Femur (tissue), 1 donor: ENCODE measurements at regions not wholly inside any gene's neighbourhood (a gene's known extent, or its start where the extent isn't known, plus 50 kb on each side); places are given as distances from the start of the nearest gene placed in this dataset.

Experiments used
- DNase-seq: peaks from one replicate; pipeline ENCODE4 v3.0.0-alpha.2; 2017

DNA sequence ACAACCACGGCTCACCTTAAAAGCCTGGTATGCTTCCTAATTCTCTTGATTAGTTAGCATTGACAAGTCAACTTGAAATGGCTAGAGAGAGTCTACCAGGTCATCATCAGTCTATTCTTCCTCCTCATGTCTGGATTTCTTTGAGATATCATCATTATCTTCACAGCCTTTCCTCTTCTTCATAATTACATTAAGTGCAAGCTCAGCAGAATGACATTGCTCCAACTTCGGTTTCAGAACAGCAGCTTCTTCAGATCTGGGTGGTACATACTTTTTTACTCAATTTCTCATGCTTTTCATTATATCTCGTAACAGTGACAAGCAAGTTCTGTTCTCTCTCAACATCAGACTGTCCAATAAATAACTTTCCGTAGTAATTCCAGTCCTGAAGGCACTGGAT, 337.5 kb upstream of the TENM3 start:
- no peak for DNase-seq

DNA sequence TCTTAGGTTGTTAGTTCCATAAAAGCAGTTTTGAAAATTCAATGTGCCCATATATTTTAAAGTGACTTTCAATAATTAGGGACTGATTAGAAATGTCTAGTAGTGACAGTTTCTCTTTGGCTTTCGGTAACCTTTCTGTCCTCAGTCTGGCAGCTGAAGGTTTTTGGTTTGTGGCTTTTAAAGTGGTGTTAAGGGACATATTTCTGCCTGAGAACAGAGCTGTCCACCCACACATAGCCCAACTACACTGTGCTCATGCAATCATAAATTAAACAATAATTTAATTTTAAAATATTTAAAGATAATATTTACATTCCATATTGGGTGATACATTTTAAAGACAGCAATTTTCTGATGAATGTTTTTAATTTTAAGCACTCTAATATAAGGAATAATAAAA, 335.0 kb upstream of the TENM3 start:
- no peak for DNase-seq

GRCh38 chr4:181909368-181909767, 333.8 kb upstream of the TENM3 start:
- DNase-seq, result no peak

GRCh38 chr4:181911420-181911819, 331.8 kb upstream of the TENM3 start:
- DNase-seq, result no peak

GRCh38 chr4:181933471-181933870, 309.7 kb upstream of the TENM3 start:
- DNase-seq, result no peak

DNA sequence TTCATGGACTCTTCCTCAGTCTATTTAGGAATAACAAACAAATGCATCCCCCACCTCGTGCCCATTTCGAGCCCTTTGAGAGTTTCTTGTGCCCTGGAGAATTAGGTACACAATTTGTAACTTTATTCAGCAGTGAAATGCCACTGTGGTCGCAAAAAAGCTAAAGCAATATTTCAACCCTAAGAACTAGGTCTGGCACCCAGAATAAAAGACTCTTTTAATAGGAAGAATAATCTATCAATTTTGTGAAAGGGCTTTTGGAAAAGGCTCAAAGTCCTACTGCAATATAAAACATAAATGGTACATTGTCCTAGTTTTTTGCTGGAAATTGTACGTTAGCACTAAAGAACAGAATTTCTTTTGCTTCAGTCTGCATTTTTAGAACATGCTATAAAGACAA, 304.6 kb upstream of the TENM3 start:
- DNase-seq, result no peak

- DNase-seq, result no peak
Observed at GRCh38 chr4:181939199-181939945, 303.8 kb upstream of the TENM3 start.

DNA sequence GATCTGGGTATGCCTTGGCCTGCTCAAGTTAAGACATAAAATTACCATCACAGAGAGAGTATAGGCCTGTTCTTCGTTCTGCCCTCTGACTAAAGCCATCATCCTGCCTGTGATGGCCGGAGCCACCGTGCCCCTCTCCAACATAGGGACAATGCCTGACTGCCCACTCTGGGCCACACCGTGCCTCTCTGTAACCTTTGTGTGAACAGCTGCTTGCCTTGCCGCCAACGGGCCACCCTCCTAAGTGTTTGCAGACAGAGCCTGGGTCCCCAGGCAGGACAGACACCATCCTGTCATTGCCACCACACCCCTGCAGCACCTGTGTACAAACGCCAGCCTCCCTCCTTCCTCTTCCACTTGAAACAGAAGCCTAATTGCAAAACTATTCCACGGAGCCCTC, 298.7 kb upstream of the TENM3 start:
- no peak for DNase-seq

DNA sequence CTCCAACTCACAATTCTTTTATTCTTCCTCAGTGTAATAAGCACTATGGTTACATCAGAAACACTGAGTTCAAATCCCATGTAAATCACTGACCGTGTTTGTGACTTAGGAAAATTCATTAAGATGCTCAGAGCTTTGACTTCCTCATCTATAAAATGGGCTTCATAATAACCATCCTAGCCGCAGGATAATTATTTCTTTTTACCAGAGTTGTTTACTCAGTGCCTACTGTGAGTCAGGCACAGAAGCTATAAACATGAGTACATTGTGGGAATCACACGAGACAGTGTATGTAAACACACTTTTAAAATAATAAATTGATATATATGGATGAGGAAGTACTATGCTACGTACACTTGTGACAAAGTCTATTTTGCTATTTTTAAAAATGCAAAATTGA, 296.3 kb upstream of the TENM3 start:
- DNase-seq, result no peak

GRCh38 chr4:181948839-181949382, 294.3 kb upstream of the TENM3 start:
- DNase-seq, result no peak

- DNase-seq, result no peak
Observed at GRCh38 chr4:181949704-181950312, 293.4 kb upstream of the TENM3 start.

- no peak for DNase-seq
Observed at GRCh38 chr4:181950372-181951127, 292.7 kb upstream of the TENM3 start.

DNA sequence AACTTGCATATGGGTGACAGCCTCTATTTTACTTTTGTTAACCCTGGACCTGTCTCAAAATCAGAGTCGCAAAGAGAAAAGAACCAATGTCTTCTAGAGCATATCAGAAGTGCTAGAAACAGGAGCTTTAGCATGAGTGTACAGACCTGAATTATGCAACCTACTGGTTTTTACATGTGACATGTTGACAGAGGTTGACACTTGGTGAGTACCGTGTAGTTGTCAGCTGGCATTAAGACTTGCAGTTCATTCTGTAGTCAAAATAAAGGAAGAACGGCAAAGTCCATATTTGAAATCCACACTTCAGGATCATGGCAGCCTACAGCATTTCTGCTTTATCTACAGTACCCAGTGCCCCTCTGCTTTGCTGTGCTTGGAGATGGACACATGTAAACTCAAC, 291.9 kb upstream of the TENM3 start:
- DNase-seq, result no peak

- DNase-seq, result peak; percentile 37
Observed at GRCh38 chr4:181952478-181952877, 290.7 kb upstream of the TENM3 start.

DNA sequence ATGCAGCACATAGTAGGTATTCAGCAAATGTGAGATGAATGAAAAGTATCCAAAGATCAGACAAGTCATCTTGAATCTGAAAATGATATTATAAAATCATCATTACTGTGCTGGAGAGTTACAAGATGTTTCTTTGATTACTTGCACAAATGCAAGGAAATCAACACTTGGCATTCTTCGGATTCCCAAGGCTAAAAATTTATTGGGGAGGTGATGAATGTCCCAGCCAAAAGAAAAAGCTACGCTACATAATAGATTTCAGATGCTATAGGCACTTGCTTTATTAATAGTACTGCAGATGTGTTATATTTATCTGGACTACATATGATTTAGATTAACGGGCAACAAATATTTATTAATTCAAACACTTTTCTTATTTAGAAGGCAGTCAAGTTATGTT, 286.7 kb upstream of the TENM3 start:
- DNase-seq, result no peak

GRCh38 chr4:181957088-181957487, 286.1 kb upstream of the TENM3 start:
- DNase-seq, result peak; percentile 53

DNA sequence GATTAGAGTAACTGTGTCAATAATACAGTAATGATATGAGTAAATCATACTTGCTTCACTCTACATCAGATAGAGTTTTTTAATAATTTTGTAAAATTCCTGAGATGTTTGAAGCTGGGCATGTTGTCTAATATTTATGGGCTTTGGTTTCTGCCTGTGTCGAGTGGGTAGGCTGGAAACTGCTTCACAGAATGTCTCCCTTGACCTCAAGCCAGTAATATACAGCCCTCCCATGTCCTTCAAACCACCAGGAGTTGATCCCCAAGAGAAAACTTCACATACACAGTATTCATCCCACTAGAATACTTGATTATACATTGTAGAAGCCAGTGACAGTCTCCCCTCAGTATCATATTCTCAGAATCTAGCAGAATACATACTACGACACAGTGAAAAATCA, 284.8 kb upstream of the TENM3 start:
- no peak for DNase-seq

- peak; percentile 36 for DNase-seq
Observed at GRCh38 chr4:181959121-181959520, 284.1 kb upstream of the TENM3 start.

DNA sequence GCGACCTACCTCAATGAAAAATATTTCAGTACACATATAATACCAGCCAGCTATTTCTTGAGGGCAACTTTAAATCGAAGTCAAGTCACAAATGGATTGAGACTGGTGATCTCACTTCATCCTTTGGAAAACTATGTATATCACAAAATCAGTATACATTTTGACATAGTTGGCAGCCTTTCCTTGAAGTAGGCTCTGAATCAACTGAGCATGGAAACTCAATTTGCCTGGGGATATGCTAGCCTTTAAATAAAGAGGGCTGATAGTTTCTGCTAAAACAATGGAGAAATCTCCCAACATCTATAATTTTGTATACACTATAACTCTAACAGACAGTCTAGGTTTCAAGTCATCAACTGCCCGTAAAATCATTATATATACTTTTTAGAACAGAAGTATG, 282.8 kb upstream of the TENM3 start:
- DNase-seq, result no peak

DNA sequence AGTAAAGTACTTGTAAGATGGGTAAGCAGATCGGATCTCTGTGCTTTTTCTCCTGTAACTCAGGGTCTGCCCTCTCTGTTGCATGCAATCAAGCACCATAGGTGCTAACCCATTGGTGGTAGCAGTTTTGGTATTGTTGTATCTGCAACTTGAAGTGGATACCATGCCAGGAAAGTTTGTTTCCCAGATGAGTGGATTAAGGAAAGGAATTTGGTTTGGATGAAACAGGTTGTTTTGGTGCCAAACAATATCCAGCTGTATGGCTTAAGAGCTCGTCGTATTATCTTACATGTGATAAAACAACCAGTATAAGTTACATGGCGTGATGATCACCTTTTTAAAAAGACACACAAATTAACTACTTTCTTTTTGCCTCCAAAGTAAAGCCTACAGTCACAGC, 280.9 kb upstream of the TENM3 start:
- no peak for DNase-seq

DNA sequence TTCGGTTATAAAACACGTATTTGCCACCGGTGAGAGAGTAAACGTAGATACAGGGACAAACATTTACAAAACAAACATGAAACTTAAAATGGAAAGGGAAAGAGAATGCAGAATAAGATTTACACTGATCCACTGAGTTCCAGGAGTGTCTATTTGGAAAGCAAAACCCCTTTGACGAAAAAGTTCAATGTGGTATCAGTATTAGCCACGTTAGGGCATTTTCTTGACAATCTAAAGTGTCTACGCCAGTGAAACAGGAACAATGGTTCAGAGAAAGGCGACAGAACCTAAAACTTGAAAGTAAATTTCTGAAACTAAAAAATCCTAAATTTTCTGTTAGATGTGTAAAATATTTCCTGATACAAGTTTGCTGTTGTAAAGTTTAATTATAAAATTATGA, 278.5 kb upstream of the TENM3 start:
- no peak for DNase-seq

GRCh38 chr4:181966104-181966551, 277.1 kb upstream of the TENM3 start:
- no peak for DNase-seq

GRCh38 chr4:181967401-181967800, 275.8 kb upstream of the TENM3 start:
- DNase-seq, result no peak

DNA sequence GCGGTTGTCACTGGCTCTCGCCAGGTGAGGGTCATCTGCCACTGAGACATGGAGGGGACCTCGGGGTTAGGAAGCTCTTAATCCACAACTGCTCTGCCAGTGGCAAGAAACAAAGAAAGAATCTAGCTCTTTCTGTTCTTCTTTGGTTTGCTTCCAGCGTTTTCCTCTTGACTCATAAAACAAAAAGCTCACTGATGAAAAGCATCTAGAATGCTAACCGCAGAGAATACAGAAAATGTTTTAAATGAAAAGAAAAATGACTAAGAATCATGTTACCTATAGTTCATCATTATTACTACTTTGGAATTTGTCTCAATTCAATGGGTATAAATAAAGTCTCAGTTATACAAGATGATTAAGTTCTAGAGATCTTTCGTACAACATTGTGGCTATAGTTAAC, 274.8 kb upstream of the TENM3 start:
- DNase-seq, result no peak
